ENCODE measurements at regions not wholly inside any gene's neighbourhood (a gene's known extent, or its start where the extent isn't known, plus 50 kb on each side); places are given as distances from the start of the nearest gene placed in this dataset.

- no peak for TF ChIP-seq CTCF (IDR thresholded peaks at IDR 0.05)
Observed at GRCh38 chr6:138645976-138646640, 127.5 kb upstream of the CCDC28A start.

GRCh38 chr6:138647006-138647405, 126.6 kb upstream of the CCDC28A start:
- no peak for ATAC-seq (ENCODE audit: low FRiP score)
- no peak for TF ChIP-seq CTCF (IDR thresholded peaks at IDR 0.05)
- no peak for DNase-seq (ENCODE audit: low spot score)

More at GRCh38 chr6:138645976-138646640, 127.5 kb upstream of the CCDC28A start:
- DNase-seq (ENCODE audit: low spot score) (no peak), ATAC-seq (ENCODE audit: low FRiP score) (no peak)

- no peak for ATAC-seq (ENCODE audit: low FRiP score)
- no peak for TF ChIP-seq CTCF (IDR thresholded peaks at IDR 0.05)
- no peak for DNase-seq (ENCODE audit: low spot score)
Observed at GRCh38 chr6:138648127-138648526, 125.4 kb upstream of the CCDC28A start.

GRCh38 chr6:138651491-138651890, 122.1 kb upstream of the CCDC28A start:
- DNase-seq (ENCODE audit: low spot score): no peak
- no peak for TF ChIP-seq CTCF (IDR thresholded peaks at IDR 0.05)
- no peak for ATAC-seq (ENCODE audit: low FRiP score)

GRCh38 chr6:138652824-138653223, 120.7 kb upstream of the CCDC28A start:
- ATAC-seq (ENCODE audit: low FRiP score) (no peak), DNase-seq (ENCODE audit: low spot score) (no peak)
- no peak for TF ChIP-seq CTCF (IDR thresholded peaks at IDR 0.05)

- no peak for TF ChIP-seq CTCF (IDR thresholded peaks at IDR 0.05)
- DNase-seq (ENCODE audit: low spot score): no peak
- ATAC-seq (ENCODE audit: low FRiP score): no peak
Observed at GRCh38 chr6:138653435-138653834, 120.1 kb upstream of the CCDC28A start.
